ENCODE measurements at regions not wholly inside any gene's neighbourhood (a gene's known extent, or its start where the extent isn't known, plus 50 kb on each side); places are given as distances from the start of the nearest gene placed in this dataset.

DNA sequence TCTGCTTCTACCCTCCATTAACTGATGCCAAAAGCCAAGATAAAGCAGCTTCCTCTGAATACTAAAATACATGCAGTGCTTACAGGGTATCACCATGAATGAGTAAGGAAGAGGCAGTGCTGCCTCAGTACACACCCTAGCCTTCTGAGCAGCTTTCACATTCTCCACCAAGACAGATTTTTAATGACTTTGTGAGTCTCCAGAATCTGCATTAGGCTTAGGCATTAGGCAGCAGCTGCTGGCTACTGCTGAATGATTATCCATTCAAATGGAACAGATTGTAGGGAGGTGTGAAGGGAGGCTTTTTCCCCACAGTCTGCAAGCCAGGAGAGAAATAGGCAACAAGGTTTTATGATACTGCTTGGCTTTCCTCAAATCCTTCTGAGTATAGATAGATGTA is 1226.7 kb upstream of the LRRN3 start:
- H3K9me1 ChIP-seq (ENCODE audit: insufficient read depth, low read length), result no peaks in the 10 kb centered on the region
- no peak overlapping the region for H3K14ac ChIP-seq (replicated peaks; ENCODE audit: low read depth, low read length)
- no peaks in the 10 kb centered on the region for H4K20me1 ChIP-seq (ENCODE audit: insufficient read depth, low read length)
- no peaks in the 10 kb centered on the region for H3K27me3 ChIP-seq (ENCODE audit: control insufficient read depth, insufficient read depth, low read length)
- no peak overlapping the region for H4K5ac ChIP-seq (ENCODE audit: low read depth, low read length)
- H4K91ac ChIP-seq (ENCODE audit: insufficient read depth, low read depth, low read length), result no peak overlapping the region
- no peak overlapping the region for H2BK15ac ChIP-seq (ENCODE audit: low read depth, low read length)
- POLR2A ChIA-PET (ENCODE audit: unreplicated experiment), result no interaction called here
- no peak overlapping the region for H4K8ac ChIP-seq (ENCODE audit: low read depth in 2 of 2, low read length in 2 of 2)
- H2BK120ac ChIP-seq (ENCODE audit: low read depth, low read length), result no peak overlapping the region
- H3K4me2 ChIP-seq (ENCODE audit: low read depth, low read length), result no peak overlapping the region
- intact Hi-C loops (cut with micrococcal nuclease), result no loop called here
- dilution Hi-C loops (cut with HindIII; ENCODE audit: low sequenced_read_pairs, unreplicated experiment), result no loop called here
- no peak overlapping the region for H2AK5ac ChIP-seq (ENCODE audit: low read depth, low read length)
- H3K4ac ChIP-seq (ENCODE audit: low read depth, low read length), result no peak overlapping the region
- no peaks in the 10 kb centered on the region for H3K9me3 ChIP-seq (ENCODE audit: control insufficient read depth, insufficient read depth, low read length)
- no peak overlapping the region for H3K9ac ChIP-seq (ENCODE audit: low read depth, low read length)
- CTCF ChIA-PET, result no interaction called here
- H3K36me3 ChIP-seq (ENCODE audit: control insufficient read depth, insufficient read depth, low read length), result no peaks in the 10 kb centered on the region
- ATAC-seq (ENCODE audit: low read depth) (no peak), DNase-seq (no peak)
- no peaks in the 10 kb centered on the region for H3K79me1 ChIP-seq (ENCODE audit: low read depth in 1 of 2, low read length in 2 of 2)
- no peak overlapping the region for H2BK20ac ChIP-seq (ENCODE audit: low read depth, low read length)
- H2AK9ac ChIP-seq (replicated peaks; ENCODE audit: low read depth, low read length, poor library complexity), result no peak overlapping the region
- no peak overlapping the region for H2AFZ ChIP-seq (replicated peaks; ENCODE audit: low read length, poor library complexity)
- no peak overlapping the region for H3K27ac ChIP-seq (ENCODE audit: insufficient read depth, low read length)
- H3K56ac ChIP-seq (ENCODE audit: extremely low read depth, insufficient read depth, low read length), result no peak overlapping the region
- no peak overlapping the region for H2BK5ac ChIP-seq (ENCODE audit: low read depth, low read length, poor library complexity, severe bottlenecking)
- no peak overlapping the region for H3K23ac ChIP-seq (ENCODE audit: low read depth, low read length)
- no peak overlapping the region for H3K18ac ChIP-seq (ENCODE audit: low read depth, low read length)
- TF ChIP-seq POLR2A (IDR thresholded peaks at IDR 0.05; ENCODE audit: low read depth, low read length) (no peak), RFX5 (IDR thresholded peaks at IDR 0.05; ENCODE audit: low read depth, low read length) (no peak), RAD21 (IDR thresholded peaks at IDR 0.05; ENCODE audit: low read length) (no peak), RCOR1 (IDR thresholded peaks at IDR 0.05; ENCODE audit: insufficient replicate concordance, low read length) (no peak), SMC3 (IDR thresholded peaks at IDR 0.05; ENCODE audit: low read depth, low read length) (no peak), MAFK (IDR thresholded peaks at IDR 0.05; ENCODE audit: low read depth, low read length) (no peak), BHLHE40 (IDR thresholded peaks at IDR 0.05; ENCODE audit: low read depth, low read length) (no peak), MXI1 (IDR thresholded peaks at IDR 0.05; ENCODE audit: borderline replicate concordance, low read depth, low read length) (no peak), CEBPB (IDR thresholded peaks at IDR 0.05; ENCODE audit: low read depth, low read length) (no peak), MAZ (IDR thresholded peaks at IDR 0.05; ENCODE audit: borderline replicate concordance, low read depth, low read length) (no peak), USF2 (IDR thresholded peaks at IDR 0.05; ENCODE audit: low read depth, low read length) (no peak), NFE2L2 (IDR thresholded peaks at IDR 0.05; ENCODE audit: low read depth, low read length) (no peak), CHD1 (IDR thresholded peaks at IDR 0.05; ENCODE audit: low read depth, low read length) (no peak), FOS (IDR thresholded peaks at IDR 0.05; ENCODE audit: low read depth, low read length) (no peak)
- TF ChIP-seq, protein P1, sequence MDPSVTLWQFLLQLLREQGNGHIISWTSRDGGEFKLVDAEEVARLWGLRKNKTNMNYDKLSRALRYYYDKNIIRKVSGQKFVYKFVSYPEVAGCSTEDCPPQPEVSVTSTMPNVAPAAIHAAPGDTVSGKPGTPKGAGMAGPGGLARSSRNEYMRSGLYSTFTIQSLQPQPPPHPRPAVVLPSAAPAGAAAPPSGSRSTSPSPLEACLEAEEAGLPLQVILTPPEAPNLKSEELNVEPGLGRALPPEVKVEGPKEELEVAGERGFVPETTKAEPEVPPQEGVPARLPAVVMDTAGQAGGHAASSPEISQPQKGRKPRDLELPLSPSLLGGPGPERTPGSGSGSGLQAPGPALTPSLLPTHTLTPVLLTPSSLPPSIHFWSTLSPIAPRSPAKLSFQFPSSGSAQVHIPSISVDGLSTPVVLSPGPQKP (IDR thresholded peaks at IDR 0.05; ENCODE audit: borderline replicate concordance, low read depth, low read length), result no peak
- TF ChIP-seq, protein P2, sequence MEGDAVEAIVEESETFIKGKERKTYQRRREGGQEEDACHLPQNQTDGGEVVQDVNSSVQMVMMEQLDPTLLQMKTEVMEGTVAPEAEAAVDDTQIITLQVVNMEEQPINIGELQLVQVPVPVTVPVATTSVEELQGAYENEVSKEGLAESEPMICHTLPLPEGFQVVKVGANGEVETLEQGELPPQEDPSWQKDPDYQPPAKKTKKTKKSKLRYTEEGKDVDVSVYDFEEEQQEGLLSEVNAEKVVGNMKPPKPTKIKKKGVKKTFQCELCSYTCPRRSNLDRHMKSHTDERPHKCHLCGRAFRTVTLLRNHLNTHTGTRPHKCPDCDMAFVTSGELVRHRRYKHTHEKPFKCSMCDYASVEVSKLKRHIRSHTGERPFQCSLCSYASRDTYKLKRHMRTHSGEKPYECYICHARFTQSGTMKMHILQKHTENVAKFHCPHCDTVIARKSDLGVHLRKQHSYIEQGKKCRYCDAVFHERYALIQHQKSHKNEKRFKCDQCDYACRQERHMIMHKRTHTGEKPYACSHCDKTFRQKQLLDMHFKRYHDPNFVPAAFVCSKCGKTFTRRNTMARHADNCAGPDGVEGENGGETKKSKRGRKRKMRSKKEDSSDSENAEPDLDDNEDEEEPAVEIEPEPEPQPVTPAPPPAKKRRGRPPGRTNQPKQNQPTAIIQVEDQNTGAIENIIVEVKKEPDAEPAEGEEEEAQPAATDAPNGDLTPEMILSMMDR (conservative IDR thresholded peaks at IDR 0.05; ENCODE audit: low read depth, low read length), result no peak
- H3K4me3 ChIP-seq (ENCODE audit: insufficient read depth, low read depth, low read length), result no peak overlapping the region
- no peaks in the 10 kb centered on the region for H3K4me1 ChIP-seq (ENCODE audit: control insufficient read depth, insufficient read depth, low read length)
- BruUV-seq (replicated peaks), result no TSS peak
- in situ Hi-C loops (cut with MboI; ENCODE audit: low sequenced_read_pairs), result no loop called here
